Prostate gland (tissue), 2 donors: ENCODE measurements at regions not wholly inside any gene's neighbourhood (a gene's known extent, or its start where the extent isn't known, plus 50 kb on each side); places are given as distances from the start of the nearest gene placed in this dataset.

ENCODE experiments used
- CTCF ChIP-seq, 4 experiments: fragments of 200-600 bp in 2 of 4; fragments of 450-650 bp in 2 of 4; sonication (generic) in 2 of 4; IDR thresholded peaks; 1 replicate in 3 of 4; 2 replicates in 1 of 4; pipeline ENCODE4 v1.5.1; 2016 to 2019; ENCODE audit warnings: antibody characterized with exemption in 4 of 4, mild to moderate bottlenecking in 2 of 4, moderate library complexity in 2 of 4
- POLR2AphosphoS5 ChIP-seq: sonication (generic); formaldehyde crosslinking; IDR thresholded peaks from one replicate; pipeline ENCODE4 v1.6.1; 2017; ENCODE audit warnings: antibody characterized with exemption

GRCh38 chr6:24052590-24052961 is 73.4 kb upstream of the NRSN1 start:
- TF ChIP-seq CTCF (IDR thresholded peaks at IDR 0.05) = no peak
- TF ChIP-seq POLR2AphosphoS5 = no peak
